GM12892 (cell line): ENCODE measurements at regions not wholly inside any gene's neighbourhood (a gene's known extent, or its start where the extent isn't known, plus 50 kb on each side); places are given as distances from the start of the nearest gene placed in this dataset.

Experiments
- POLR2A ChIP-seq: IDR thresholded peaks from 2 replicates; pipeline ENCODE4 v1.6.1; 2011; ENCODE audit warnings: low read depth, low read length, control low read depth
- POLR2AphosphoS5 ChIP-seq: IDR thresholded peaks from 2 replicates; pipeline ENCODE4 v1.6.1; 2011; ENCODE audit warnings: low read depth, low read length, control low read depth

- TF ChIP-seq POLR2A (no peak), POLR2AphosphoS5 (no peak)
Measured at GRCh38 chr2:239494578-239494977, 93.8 kb upstream of the HDAC4 start.
